Hepatocyte (in vitro differentiated cells): ENCODE measurements at regions not wholly inside any gene's neighbourhood (a gene's known extent, or its start where the extent isn't known, plus 50 kb on each side); places are given as distances from the start of the nearest gene placed in this dataset.
"Not testable (repeated sequence)": the region's sequence is repeated elsewhere in the genome, so short reads cannot be mapped to it uniquely, and the experiment has no call there.

ENCODE experiments used
- DNase-seq: peaks from one replicate; pipeline ENCODE4 v3.0.0-alpha.2; 2016; ENCODE audit warnings: low spot score
- H2AFZ ChIP-seq: fragments of 200-600 bp; sonication (generic); 2 replicates; pipeline ENCODE4 v1.6.0; 2016; ENCODE audit warnings: antibody characterized with exemption, mild to moderate bottlenecking
- H3K27ac ChIP-seq: fragments of 200-600 bp; sonication (generic); 2 replicates; pipeline ENCODE4 v1.5.1; 2016; ENCODE audit warnings: mild to moderate bottlenecking
- H3K27me3 ChIP-seq: fragments of 200-600 bp; sonication (generic); 2 replicates; pipeline ENCODE4 v1.6.1; 2016
- H3K36me3 ChIP-seq: fragments of 200-600 bp; sonication (generic); replicated peaks from 2 replicates; pipeline ENCODE4 v1.5.1; 2016; ENCODE audit warnings: low read depth; ENCODE audit not compliant: insufficient read depth
- H3K4me1 ChIP-seq: fragments of 200-600 bp; sonication (generic); 2 replicates; pipeline ENCODE4 v1.5.1; 2016; ENCODE audit warnings: mild to moderate bottlenecking, moderate library complexity; ENCODE audit not compliant: insufficient read depth
- H3K4me2 ChIP-seq: fragments of 200-600 bp; sonication (generic); 2 replicates; pipeline ENCODE4 v1.6.0; 2016
- H3K4me3 ChIP-seq: fragments of 200-600 bp; sonication (generic); 2 replicates; pipeline ENCODE4 v1.5.1; 2016; ENCODE audit warnings: mild to moderate bottlenecking
- H3K79me2 ChIP-seq: fragments of 200-600 bp; sonication (generic); 2 replicates; pipeline ENCODE4 v1.6.0; 2017; ENCODE audit warnings: mild to moderate bottlenecking
- H3K9me2 ChIP-seq: fragments of 200-600 bp; sonication (generic); replicated peaks from 2 replicates; pipeline ENCODE4 v1.6.0; 2017; ENCODE audit warnings: mild to moderate bottlenecking; ENCODE audit not compliant: insufficient read depth
- H3K9me3 ChIP-seq: fragments of 200-600 bp; sonication (generic); 2 replicates; pipeline ENCODE4 v1.5.1; 2016; ENCODE audit warnings: low read depth, mild to moderate bottlenecking
- H4K20me1 ChIP-seq: fragments of 200-600 bp; sonication (generic); 2 replicates; pipeline ENCODE4 v1.6.0; 2016; ENCODE audit warnings: mild to moderate bottlenecking; ENCODE audit not compliant: insufficient read depth, poor library complexity, severe bottlenecking
- EZH2 ChIP-seq: fragments of 200-600 bp; sonication (generic); IDR thresholded peaks from 2 replicates; pipeline ENCODE4 v1.6.1; 2016; ENCODE audit warnings: antibody characterized with exemption, mild to moderate bottlenecking, borderline replicate concordance
- EZH2phosphoT487 ChIP-seq: fragments of 200-600 bp; sonication (generic); IDR thresholded peaks from one replicate; pipeline ENCODE4 v1.6.1; 2018; ENCODE audit warnings: antibody characterized with exemption, mild to moderate bottlenecking, low read depth, moderate library complexity; ENCODE audit not compliant: unreplicated experiment, severe bottlenecking
- WGBS: methylation state at CpG from one replicate; pipeline ENCODE4 v1.1.6; 2016; ENCODE audit warnings: low lambda C conversion rate; ENCODE audit errors: missing lambda C conversion rate; 5-methylcytosine and 5-hydroxymethylcytosine counted together
- TF ChIP-seq, protein P1 (sequence below): fragments of 200-600 bp; sonication (generic); IDR thresholded peaks from 2 replicates; pipeline ENCODE4 v1.5.1; 2016; ENCODE audit warnings: antibody characterized with exemption, mild to moderate bottlenecking; ENCODE audit not compliant: poor library complexity

DNA sequence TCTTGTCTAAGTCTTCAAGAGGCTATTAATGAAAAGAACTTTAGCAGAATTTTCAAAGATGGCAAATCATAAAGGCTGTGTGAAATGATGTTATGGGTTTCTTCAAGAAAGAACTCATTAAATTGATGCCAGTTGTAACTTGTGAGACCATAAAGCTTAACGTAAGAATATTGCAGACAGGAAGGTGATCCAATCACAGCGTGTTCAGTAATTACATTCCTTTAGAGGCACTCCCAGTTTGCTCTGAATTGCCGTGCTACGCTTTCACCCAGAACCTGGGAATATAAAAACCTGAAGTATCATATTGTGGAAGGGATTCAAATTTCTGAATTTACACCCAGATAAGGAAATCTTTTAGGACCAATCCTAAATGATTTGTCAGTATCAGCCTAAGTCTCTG, 64.1 kb upstream of the ITGB1 start:
- H3K9me3 ChIP-seq: no peaks in the 10 kb centered on the region

DNA sequence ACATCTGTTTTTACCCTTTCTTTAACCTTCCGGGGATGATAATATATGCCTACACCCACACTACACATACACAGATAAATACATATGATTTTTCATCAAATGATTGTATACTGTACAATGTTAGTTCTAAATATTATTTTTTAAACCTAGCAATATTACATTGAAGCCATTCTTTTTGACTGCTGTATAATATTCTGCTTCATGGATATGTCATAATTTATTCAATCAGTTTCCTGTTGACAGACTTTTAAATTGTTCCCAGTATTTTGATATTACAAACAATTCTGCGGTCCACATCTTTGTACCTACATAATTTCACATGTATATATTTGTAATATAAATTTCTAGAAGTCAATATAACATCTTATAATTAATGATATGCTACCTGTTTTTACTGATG, 59.0 kb upstream of the ITGB1 start:
- TF ChIP-seq, protein P1, sequence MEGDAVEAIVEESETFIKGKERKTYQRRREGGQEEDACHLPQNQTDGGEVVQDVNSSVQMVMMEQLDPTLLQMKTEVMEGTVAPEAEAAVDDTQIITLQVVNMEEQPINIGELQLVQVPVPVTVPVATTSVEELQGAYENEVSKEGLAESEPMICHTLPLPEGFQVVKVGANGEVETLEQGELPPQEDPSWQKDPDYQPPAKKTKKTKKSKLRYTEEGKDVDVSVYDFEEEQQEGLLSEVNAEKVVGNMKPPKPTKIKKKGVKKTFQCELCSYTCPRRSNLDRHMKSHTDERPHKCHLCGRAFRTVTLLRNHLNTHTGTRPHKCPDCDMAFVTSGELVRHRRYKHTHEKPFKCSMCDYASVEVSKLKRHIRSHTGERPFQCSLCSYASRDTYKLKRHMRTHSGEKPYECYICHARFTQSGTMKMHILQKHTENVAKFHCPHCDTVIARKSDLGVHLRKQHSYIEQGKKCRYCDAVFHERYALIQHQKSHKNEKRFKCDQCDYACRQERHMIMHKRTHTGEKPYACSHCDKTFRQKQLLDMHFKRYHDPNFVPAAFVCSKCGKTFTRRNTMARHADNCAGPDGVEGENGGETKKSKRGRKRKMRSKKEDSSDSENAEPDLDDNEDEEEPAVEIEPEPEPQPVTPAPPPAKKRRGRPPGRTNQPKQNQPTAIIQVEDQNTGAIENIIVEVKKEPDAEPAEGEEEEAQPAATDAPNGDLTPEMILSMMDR: no peak
- no peak for TF ChIP-seq EZH2phosphoT487
- no peak for TF ChIP-seq EZH2
- WGBS: 94% methylated on average over 2 of the region's 2 CpGs
- Histone ChIP-seq H3K9me3 (no peaks in the 10 kb centered on the region), H4K20me1 (no peaks in the 10 kb centered on the region), H3K79me2 (no peaks in the 10 kb centered on the region), H3K4me3 (no peak overlapping the region), H3K9me2 (no peaks in the 10 kb centered on the region), H3K4me2 (no peak overlapping the region), H3K27me3 (no peaks in the 10 kb centered on the region), H2AFZ (no peak overlapping the region), H3K4me1 (no peaks in the 10 kb centered on the region), H3K27ac (no peak overlapping the region), H3K36me3 (no peaks in the 10 kb centered on the region)
- no peak for DNase-seq

More for the DNA sequence above, 64.1 kb upstream of the ITGB1 start:
- H3K27me3 ChIP-seq: no peaks in the 10 kb centered on the region
- H3K79me2 ChIP-seq: no peaks in the 10 kb centered on the region
- no peak overlapping the region for H3K4me2 ChIP-seq
- H3K36me3 ChIP-seq: no peaks in the 10 kb centered on the region
- no peak for DNase-seq
- H2AFZ ChIP-seq: no peak overlapping the region
- TF ChIP-seq, protein P1: no peak
- TF ChIP-seq EZH2 (no peak), EZH2phosphoT487 (no peak)
- H3K27ac ChIP-seq: no peak overlapping the region
- H3K4me1 ChIP-seq: no peaks in the 10 kb centered on the region
- no peaks in the 10 kb centered on the region for H4K20me1 ChIP-seq
- H3K9me2 ChIP-seq: no peaks in the 10 kb centered on the region
- H3K4me3 ChIP-seq: no peak overlapping the region
- WGBS: 68% methylated on average over 4 of the region's 4 CpGs

DNA sequence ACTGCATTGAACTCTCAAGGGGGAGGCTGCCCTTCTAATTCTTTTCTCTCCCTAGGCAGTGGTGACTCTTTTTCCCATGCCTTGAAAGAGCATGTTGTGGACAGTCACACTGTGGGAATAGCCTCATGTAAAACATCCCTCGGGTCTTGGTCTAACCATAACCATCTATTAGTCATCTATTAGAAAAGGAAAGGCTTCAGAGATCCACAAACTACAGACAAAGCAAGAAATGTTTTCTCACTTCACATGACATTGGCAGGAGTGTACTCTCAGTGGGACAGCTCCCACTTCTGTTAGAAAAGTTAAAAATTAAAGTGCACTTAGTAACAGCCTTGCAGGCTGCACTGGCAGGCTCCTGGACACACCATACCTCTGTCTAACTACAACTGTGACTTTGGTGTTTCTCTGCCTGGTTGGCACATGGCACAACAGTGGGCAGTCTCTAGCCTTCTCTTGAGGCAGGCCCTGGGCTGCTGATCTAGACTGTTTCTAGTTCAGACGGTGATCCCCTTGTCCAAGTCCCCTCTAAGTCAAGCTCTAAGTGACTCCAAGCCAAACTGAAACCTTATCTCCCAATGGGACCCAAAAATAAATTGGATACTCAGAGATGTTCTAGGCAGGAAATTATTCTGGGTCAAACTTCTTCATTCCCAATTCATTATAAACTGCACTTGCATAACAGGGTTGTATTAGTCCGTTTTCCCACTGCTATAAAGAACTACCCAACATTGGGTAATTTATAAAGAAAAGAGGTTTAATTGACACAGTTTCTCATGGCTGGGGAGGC, 57.9 kb upstream of the ITGB1 start:
- WGBS: 80% methylated on average over 3 of the region's 3 CpGs
- Histone ChIP-seq H3K4me3 (no peak overlapping the region), H3K4me1 (no peaks in the 10 kb centered on the region), H3K9me3 (no peaks in the 10 kb centered on the region), H3K4me2 (no peak overlapping the region), H3K36me3 (no peaks in the 10 kb centered on the region), H3K27ac (no peak overlapping the region), H3K9me2 (no peaks in the 10 kb centered on the region), H4K20me1 (no peaks in the 10 kb centered on the region), H3K27me3 (no peaks in the 10 kb centered on the region), H2AFZ (no peak overlapping the region), H3K79me2 (no peaks in the 10 kb centered on the region)
- TF ChIP-seq EZH2phosphoT487 (no peak), EZH2 (no peak)
- TF ChIP-seq, protein P1: no peak
- DNase-seq: no peak

DNA sequence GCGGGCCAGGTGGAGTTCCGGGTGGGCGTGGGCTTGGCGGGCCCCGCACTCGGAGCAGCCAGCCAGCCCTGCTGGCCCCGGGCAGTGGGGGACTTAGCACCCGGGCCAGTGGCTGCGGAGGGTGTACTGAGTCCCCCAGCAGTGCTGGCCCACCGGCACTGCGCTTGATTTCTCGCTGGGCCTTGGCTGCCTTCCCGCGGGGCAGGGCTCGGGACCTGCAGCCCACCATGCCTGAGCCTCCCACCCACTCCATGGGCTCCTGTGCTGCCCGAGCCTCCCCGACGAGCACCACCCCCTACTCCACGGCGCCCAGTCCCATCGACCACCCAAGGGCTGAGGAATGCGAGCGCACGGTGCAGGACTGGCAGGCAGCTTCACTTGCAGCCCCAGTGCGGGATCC, 55.3 kb upstream of the ITGB1 start:
- WGBS: 97% methylated on average over 12 of the region's 25 CpGs
- DNase-seq, H2AFZ ChIP-seq: not testable (repeated sequence)

More for the DNA sequence above, 55.3 kb upstream of the ITGB1 start:
- not testable (repeated sequence) for H3K4me3 ChIP-seq, H3K27me3 ChIP-seq, H3K9me2 ChIP-seq, H3K4me2 ChIP-seq, H3K79me2 ChIP-seq, H3K36me3 ChIP-seq, H3K9me3 ChIP-seq, H3K27ac ChIP-seq, H3K4me1 ChIP-seq, H4K20me1 ChIP-seq
